HG03469 (cell line): ENCODE measurements at regions not wholly inside any gene's neighbourhood (a gene's known extent, or its start where the extent isn't known, plus 50 kb on each side); places are given as distances from the start of the nearest gene placed in this dataset.

Source experiments
- ATAC-seq: cut with Tn5 transposase; IDR thresholded peaks from one replicate; pipeline ENCODE4 v1.9.1; 2021; ENCODE audit warnings: mild to moderate bottlenecking, moderate library complexity, moderate number of reproducible peaks; ENCODE audit not compliant: unreplicated experiment

DNA sequence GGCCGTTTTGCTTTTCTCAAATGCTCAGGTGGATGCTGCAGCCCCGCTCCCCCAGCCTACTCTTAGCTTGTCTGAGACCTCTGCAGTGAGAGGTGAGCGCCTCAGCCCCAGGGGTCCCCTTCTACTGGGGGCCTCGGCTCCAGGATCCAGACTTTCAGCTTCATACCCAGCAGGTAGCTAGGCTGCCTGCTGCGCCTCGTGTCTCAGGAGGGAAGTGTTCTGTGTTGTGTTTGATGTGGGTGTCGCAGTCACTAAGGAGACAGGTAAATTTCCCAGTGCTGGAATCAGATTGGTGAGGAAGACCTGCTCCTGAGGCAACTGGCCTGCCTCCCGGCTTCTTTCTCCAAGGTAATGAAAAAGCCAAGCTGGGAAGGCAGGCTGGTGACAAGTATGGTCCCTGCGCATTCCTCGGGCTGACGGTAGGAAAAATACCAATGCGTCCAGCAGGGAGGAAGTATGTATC, 604.0 kb upstream of the SALL1 start:
- ATAC-seq, result no peak

DNA sequence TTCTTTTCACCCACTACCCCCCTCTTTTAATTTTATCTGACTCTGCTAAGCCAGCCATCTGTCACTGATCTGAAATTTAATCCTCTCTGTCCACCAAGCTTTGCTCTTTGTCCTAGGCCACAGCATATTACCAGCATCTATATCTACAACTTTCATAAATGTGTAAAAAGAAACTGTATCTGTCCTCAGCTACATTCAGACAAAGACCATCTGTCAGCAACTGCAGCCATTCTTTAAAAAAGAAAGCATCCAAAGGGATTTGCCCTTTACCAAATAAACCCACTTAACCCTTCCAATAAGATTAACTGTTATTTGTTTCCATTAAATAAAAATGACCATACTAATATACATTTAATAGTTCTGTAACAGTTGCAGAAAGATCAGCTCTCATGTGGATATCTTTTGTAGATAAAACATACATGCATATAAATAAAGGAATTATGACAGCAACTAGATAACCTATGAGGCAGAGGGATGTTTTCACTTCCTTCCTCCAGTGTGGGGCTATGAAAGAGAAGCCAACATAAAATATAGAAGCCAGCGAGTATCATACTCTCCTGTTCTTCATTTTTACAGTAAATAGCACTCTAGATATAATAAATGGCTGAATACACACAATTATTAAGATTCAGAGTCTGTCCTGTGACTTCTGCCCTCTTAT, 602.5 kb upstream of the SALL1 start:
- no peak for ATAC-seq

GRCh38 chr16:51752438-51752995, 601.4 kb upstream of the SALL1 start:
- no peak for ATAC-seq

DNA sequence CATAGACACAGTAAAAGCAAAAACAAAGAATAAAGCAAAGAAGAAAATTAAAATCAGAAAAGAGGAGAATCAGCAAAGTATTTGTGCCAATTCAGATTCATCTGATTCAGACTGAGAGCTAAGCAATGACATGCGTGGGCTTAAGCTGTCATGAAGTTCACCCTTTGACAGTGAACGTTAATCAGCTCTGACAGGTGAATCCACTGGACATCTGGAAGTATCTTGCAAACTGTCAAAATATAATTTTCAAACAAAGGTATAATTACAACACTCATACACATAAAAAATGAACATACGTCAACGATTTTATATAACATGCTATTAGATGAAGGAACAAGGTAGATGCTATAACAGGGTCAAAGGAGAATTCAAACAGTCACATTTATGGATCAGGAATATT, 596.3 kb upstream of the SALL1 start:
- no peak for ATAC-seq

GRCh38 chr16:51734220-51734619, 583.1 kb upstream of the SALL1 start:
- no peak for ATAC-seq

DNA sequence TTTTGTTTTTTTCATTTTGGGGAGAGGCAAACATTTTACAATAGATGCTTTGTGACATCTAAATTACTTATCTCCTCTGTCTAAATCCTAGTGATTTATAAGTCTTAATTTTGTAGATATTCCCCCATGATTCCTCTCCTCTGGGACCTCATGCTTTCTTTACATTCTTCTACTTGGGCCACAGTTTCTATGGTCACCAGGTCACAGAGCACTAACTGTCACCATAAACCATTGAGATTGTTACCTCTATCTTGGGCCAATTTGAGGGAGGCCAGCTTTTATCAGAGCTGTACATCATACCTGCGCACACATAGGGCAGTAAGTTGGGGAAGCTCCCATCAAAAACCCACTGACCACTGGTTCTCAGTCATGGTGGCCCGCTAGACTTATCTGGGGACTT, 582.1 kb upstream of the SALL1 start:
- ATAC-seq, result no peak

GRCh38 chr16:51731160-51731559, 580.1 kb upstream of the SALL1 start:
- no peak for ATAC-seq

DNA sequence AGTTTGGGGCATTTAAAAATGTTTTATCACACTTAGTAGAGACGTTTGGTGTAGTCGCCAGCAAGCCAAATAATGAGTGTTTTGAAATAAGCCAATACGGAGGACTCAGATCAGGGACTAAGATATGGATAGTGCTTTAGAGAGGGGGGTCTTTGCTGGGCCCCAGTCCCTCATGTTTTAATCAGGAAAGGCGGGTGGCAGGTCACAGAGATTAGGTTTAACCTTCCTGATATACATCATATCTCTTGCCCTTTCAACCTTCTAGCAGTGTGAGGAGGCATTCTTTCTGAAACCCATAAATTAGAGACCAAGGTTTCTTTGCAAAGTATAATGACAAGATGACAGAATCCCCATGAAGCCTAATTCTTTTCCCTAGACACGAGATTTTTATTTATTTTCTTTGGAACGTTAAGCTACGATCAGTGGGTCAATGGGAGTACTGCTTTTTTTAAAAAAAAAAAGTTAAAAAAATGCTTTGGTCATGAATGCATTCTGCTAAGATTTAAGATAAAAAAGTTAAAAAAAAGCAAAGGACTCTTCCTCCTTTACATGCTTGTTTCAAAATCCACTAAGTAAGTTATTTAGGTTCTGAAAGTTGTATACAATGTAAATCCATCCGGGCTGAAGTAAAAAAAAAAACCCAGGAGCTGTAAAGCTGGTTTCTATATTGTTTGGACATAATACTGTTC, 572.1 kb upstream of the SALL1 start:
- ATAC-seq, result no peak

- ATAC-seq, result no peak
Measured at GRCh38 chr16:51722467-51722866, 571.4 kb upstream of the SALL1 start.

DNA sequence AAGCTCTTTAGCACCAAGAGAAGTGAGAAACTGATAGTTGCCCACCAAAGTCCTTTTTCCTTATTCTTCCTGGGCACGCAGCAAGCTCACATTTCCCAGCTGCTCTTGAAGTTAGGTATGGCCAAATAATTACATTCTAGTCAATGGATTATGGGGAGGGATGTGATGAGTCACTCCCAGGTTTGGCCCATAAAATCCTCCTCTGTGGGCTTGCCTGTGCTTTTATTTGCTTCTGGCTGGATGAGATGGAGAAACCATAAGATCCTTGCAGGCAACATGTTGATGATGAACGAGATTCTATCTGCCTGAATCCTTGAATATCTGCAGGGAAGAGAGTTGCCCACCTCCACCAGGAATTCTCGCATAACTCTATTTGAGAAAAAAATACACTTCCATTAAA, 568.3 kb upstream of the SALL1 start:
- no peak for ATAC-seq

- ATAC-seq, result no peak
Measured at GRCh38 chr16:51716195-51716594, 565.1 kb upstream of the SALL1 start.

DNA sequence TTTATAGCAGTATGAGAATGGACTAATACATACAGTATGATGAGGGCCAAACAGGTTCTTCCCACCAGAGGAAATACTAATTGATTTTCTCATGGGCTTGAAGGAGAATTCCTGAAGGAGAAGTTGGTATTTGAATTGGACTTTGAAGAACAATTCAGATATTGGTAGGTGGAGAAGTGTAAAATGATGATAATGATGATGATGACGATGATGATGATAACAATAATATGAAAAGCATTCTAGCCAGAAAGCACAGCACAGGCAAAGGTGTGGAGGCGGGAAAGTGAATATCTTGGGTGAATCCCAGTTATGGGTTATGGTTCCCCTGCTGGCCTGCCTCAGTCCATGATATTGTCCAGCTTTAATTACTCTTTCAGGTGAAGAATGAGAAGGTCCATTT, 562.4 kb upstream of the SALL1 start:
- no peak for ATAC-seq

- no peak for ATAC-seq
Measured at GRCh38 chr16:51710905-51711563, 560.0 kb upstream of the SALL1 start.

GRCh38 chr16:51710186-51710585, 559.1 kb upstream of the SALL1 start:
- ATAC-seq, result no peak

DNA sequence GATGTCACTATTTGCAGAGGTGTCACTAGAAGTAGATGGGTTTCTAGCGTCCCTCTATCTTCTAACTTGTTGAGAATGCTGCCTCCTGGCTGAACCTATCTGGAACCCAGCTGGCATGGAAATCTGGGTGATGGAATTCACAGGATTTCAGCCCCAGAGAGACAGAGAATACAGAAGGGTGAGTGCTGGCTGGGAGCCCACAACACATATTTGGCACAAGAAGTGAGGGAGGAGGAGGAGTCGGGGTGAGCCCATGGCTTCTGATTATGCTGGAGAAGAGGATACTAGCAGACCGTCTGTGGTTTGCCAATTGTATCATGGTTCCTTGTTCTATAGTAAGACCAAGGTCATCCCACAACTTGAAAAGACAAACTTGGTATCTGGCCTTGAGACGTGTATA, 557.8 kb upstream of the SALL1 start:
- ATAC-seq, result no peak

- ATAC-seq, result no peak
Measured at GRCh38 chr16:51707666-51708065, 556.6 kb upstream of the SALL1 start.

- ATAC-seq, result no peak
Measured at GRCh38 chr16:51705142-51705541, 554.1 kb upstream of the SALL1 start.

DNA sequence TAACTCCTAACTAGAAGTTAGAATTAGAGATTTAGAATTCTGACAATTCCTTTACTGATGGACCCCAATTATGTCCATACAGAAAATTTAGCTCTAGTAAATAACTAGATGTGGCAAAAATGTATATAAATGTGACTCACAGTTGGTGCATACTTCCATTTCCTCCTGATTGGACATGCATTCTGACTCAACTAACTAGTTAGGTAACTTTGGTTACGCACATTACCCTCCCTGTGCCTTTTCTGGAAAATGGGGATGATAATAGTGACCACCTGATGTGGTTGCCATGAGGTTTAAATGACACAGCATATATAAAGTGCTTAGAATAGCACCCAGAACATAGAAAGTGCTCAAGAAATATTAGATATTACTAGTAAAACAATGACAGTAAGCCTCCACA, 550.0 kb upstream of the SALL1 start:
- no peak for ATAC-seq

- no peak for ATAC-seq
Measured at GRCh38 chr16:51699686-51700396, 548.8 kb upstream of the SALL1 start.

GRCh38 chr16:51698647-51699046, 547.6 kb upstream of the SALL1 start:
- ATAC-seq, result no peak

- ATAC-seq, result no peak
Measured at GRCh38 chr16:51697454-51697853, 546.4 kb upstream of the SALL1 start.
